ENCODE measurements at regions not wholly inside any gene's neighbourhood (a gene's known extent, or its start where the extent isn't known, plus 50 kb on each side); places are given as distances from the start of the nearest gene placed in this dataset.

DNA sequence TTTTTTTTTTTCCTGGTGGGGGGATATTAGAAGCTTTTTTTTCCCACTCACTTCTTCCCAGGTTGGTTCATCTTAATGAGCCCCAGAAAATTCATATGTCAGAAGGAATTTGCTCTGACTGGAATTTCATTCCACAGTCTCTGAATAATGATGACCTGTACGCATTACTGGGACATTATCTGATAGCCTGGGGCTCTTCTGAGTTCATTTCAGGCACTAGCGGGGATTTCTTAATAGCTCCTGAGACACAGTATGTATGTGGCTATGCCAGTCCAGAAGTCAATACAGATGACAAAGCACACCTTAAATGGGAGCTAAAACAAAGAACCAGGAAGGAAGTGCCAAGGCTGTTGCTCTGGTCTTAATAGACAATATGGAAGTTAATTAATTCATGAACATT lies 295.2 kb upstream of the IGFBP7 start:
- Histone ChIP-seq H3K9me3 (no peaks in the 10 kb centered on the region), H3K27me3 (replicated peaks; ENCODE audit: control insufficient read depth, insufficient read depth, low read length) (no peaks in the 10 kb centered on the region; the same call in 1 of the 2 replicates), H3K4me1 (no peaks in the 10 kb centered on the region), H3K4me3 (ENCODE audit: low read depth, low read length) (no peak overlapping the region), H3K36me3 (ENCODE audit: control insufficient read depth, insufficient read depth, low read length) (no peaks in the 10 kb centered on the region)
- BruUV-seq (replicated peaks): no TSS peak
- Mint-ChIP-seq H3K27ac (ENCODE audit: unreplicated experiment) (no peak overlapping the region), H3K9me3 (ENCODE audit: unreplicated experiment) (no peaks in the 10 kb centered on the region), H3K36me3 (ENCODE audit: insufficient read depth, unreplicated experiment) (no peaks in the 10 kb centered on the region), H3K27me3 (ENCODE audit: insufficient read depth, unreplicated experiment) (peaks cover 14% of the 10 kb centered on the region), H3K4me3 (ENCODE audit: unreplicated experiment) (no peak overlapping the region), H3K4me1 (ENCODE audit: low read depth, unreplicated experiment) (no peaks in the 10 kb centered on the region)
- ChIA-PET POLR2A (no interaction called here), CTCF (no interaction called here)
- intact Hi-C loops (cut with micrococcal nuclease; ENCODE audit: unreplicated experiment): no loop called here
- TF ChIP-seq, protein P1, sequence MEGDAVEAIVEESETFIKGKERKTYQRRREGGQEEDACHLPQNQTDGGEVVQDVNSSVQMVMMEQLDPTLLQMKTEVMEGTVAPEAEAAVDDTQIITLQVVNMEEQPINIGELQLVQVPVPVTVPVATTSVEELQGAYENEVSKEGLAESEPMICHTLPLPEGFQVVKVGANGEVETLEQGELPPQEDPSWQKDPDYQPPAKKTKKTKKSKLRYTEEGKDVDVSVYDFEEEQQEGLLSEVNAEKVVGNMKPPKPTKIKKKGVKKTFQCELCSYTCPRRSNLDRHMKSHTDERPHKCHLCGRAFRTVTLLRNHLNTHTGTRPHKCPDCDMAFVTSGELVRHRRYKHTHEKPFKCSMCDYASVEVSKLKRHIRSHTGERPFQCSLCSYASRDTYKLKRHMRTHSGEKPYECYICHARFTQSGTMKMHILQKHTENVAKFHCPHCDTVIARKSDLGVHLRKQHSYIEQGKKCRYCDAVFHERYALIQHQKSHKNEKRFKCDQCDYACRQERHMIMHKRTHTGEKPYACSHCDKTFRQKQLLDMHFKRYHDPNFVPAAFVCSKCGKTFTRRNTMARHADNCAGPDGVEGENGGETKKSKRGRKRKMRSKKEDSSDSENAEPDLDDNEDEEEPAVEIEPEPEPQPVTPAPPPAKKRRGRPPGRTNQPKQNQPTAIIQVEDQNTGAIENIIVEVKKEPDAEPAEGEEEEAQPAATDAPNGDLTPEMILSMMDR (IDR thresholded peaks at IDR 0.05; ENCODE audit: insufficient read depth in 1 of 2, low read depth in 1 of 2, low read length in 1 of 2, severe bottlenecking in 1 of 2, unreplicated experiment in 1 of 2): no peak
- no peak for DNase-seq

DNA sequence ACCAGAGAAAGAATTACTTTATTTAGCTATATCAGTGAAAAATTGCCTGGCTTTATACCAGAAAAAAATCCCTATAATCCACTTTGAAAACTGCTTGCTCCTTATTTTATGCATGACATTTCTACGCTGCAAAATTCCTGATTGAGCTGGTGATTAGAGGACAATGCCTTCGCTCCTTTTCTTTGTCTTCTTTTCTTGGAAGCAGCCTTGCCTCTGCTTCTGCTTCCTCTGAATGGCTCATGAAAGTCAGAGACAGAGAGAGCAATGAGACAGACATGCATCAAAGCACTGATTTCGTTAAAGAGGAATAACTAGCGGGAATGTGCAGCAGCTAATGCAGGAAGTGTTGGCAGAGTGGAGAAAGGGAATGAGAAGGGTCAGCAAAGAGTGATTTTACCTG lies 294.3 kb upstream of the IGFBP7 start:
- POLR2A ChIA-PET: no interaction called here
- H3K27ac Mint-ChIP-seq (ENCODE audit: unreplicated experiment): no peak overlapping the region
- Histone ChIP-seq H3K4me1 (no peaks in the 10 kb centered on the region), H3K27me3 (replicated peaks; ENCODE audit: control insufficient read depth, insufficient read depth, low read length) (no peaks in the 10 kb centered on the region; the same call in 1 of the 2 replicates), H3K9me3 (no peaks in the 10 kb centered on the region), H3K36me3 (ENCODE audit: control insufficient read depth, insufficient read depth, low read length) (no peaks in the 10 kb centered on the region), H3K4me3 (ENCODE audit: low read depth, low read length) (no peak overlapping the region)
- H3K4me1 Mint-ChIP-seq (ENCODE audit: low read depth, unreplicated experiment): no peaks in the 10 kb centered on the region
- no TSS peak for BruUV-seq (replicated peaks)
- no peak for DNase-seq
- intact Hi-C loops (cut with micrococcal nuclease; ENCODE audit: unreplicated experiment): no loop called here
- H3K36me3 Mint-ChIP-seq (ENCODE audit: insufficient read depth, unreplicated experiment): no peaks in the 10 kb centered on the region
- TF ChIP-seq, protein P1 (IDR thresholded peaks at IDR 0.05; ENCODE audit: insufficient read depth in 1 of 2, low read depth in 1 of 2, low read length in 1 of 2, severe bottlenecking in 1 of 2, unreplicated experiment in 1 of 2): no peak
- peaks cover 14% of the 10 kb centered on the region for H3K27me3 Mint-ChIP-seq (ENCODE audit: insufficient read depth, unreplicated experiment)
- no peak overlapping the region for H3K4me3 Mint-ChIP-seq (ENCODE audit: unreplicated experiment)
- CTCF ChIA-PET: no interaction called here
- no peaks in the 10 kb centered on the region for H3K9me3 Mint-ChIP-seq (ENCODE audit: unreplicated experiment)

DNA sequence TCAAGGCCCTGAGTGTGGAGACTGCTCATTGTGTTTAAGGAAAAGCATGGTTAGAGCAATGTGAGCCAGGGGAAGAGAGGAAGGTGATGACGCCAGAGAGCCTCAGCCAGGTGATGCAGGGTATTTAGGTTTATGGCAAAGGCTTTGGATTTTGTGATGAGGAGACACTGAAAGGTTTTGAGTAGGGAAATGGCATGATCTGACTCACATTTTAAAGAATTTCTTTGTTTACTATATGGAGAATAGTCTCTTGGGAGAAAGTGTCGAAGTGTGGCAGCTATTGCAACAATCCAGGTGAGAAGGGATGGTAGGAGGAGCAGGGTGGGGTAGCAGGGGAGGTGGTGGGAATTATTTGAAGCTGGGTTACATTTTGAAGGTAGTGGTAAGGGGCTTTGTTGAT lies 293.4 kb upstream of the IGFBP7 start:
- Mint-ChIP-seq H3K36me3 (ENCODE audit: insufficient read depth, unreplicated experiment) (no peaks in the 10 kb centered on the region), H3K27me3 (ENCODE audit: insufficient read depth, unreplicated experiment) (peaks cover 14% of the 10 kb centered on the region), H3K4me1 (ENCODE audit: low read depth, unreplicated experiment) (no peaks in the 10 kb centered on the region), H3K27ac (ENCODE audit: unreplicated experiment) (no peak overlapping the region), H3K9me3 (ENCODE audit: unreplicated experiment) (no peaks in the 10 kb centered on the region), H3K4me3 (ENCODE audit: unreplicated experiment) (no peak overlapping the region)
- ChIA-PET CTCF (no interaction called here), POLR2A (no interaction called here)
- H3K27me3 ChIP-seq (replicated peaks; ENCODE audit: control insufficient read depth, insufficient read depth, low read length): no peaks in the 10 kb centered on the region; the same call in 1 of the 2 replicates
- no TSS peak for BruUV-seq (replicated peaks)
- intact Hi-C loops (cut with micrococcal nuclease; ENCODE audit: unreplicated experiment): no loop called here
- H3K36me3 ChIP-seq (ENCODE audit: control insufficient read depth, insufficient read depth, low read length): no peaks in the 10 kb centered on the region
- H3K9me3 ChIP-seq: no peaks in the 10 kb centered on the region
- no peak for DNase-seq
- H3K4me3 ChIP-seq (ENCODE audit: low read depth, low read length): no peak overlapping the region
- no peaks in the 10 kb centered on the region for H3K4me1 ChIP-seq
- TF ChIP-seq, protein P1 (IDR thresholded peaks at IDR 0.05; ENCODE audit: insufficient read depth in 1 of 2, low read depth in 1 of 2, low read length in 1 of 2, severe bottlenecking in 1 of 2, unreplicated experiment in 1 of 2): no peak

Data from Caco-2 (cell line).